22Rv1 (cell line): ENCODE measurements at regions not wholly inside any gene's neighbourhood (a gene's known extent, or its start where the extent isn't known, plus 50 kb on each side); places are given as distances from the start of the nearest gene placed in this dataset.

Experiments
- H3K27ac ChIP-seq: fragments of 450-650 bp; 2 replicates; pipeline ENCODE4 v1.5.1; 2017
- CTCF ChIP-seq: fragments of 450-650 bp; IDR thresholded peaks from 2 replicates; pipeline ENCODE4 v1.5.1; 2017; ENCODE audit warnings: mild to moderate bottlenecking
- ZFX ChIP-seq: fragments of 450-650 bp; IDR thresholded peaks from 2 replicates; pipeline ENCODE4 v1.6.1; 2017; ENCODE audit warnings: antibody characterized with exemption, borderline replicate concordance

DNA sequence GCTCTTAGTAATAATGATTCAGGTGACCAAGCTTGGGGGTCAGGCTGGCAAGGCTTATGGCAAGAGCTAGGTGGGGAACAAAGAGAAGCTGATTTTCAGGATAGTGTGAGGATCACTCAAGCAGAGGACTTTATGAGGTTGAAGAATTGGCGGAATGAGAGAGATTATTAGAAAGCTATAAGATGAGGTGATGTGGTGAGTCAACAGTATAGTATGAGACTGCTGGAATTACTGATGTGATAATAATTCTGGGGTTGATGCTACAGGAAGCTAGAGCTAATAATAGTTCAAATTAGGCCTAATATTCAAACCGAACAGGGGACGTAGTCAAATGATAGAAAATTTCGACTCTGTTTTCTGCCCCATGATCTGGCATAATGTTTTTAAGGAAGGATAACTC lies 2115.3 kb upstream of the PIK3C3 start:
- no peak overlapping the region for H3K27ac ChIP-seq
- TF ChIP-seq ZFX (no peak), CTCF (no peak)

DNA sequence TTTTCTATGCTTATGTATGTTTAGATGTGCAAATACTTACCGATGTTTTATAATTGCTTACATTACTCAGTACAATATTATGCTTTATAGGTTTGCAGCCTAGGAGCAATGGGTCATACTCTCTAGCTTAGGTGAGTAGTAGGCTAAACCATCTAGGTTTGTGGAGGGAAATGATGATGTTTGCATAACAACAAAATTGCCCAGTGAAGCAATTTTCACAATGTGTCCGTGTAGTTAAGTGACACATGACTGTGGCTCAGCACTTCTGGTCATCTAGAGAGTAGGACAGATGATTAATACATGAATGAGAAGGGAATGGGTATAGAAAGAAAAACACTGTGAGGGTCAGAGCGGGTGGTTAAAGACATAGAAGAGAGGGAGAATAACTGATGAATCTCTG lies 2116.2 kb upstream of the PIK3C3 start:
- TF ChIP-seq ZFX = no peak
- TF ChIP-seq CTCF = no peak
- H3K27ac ChIP-seq = no peak overlapping the region

DNA sequence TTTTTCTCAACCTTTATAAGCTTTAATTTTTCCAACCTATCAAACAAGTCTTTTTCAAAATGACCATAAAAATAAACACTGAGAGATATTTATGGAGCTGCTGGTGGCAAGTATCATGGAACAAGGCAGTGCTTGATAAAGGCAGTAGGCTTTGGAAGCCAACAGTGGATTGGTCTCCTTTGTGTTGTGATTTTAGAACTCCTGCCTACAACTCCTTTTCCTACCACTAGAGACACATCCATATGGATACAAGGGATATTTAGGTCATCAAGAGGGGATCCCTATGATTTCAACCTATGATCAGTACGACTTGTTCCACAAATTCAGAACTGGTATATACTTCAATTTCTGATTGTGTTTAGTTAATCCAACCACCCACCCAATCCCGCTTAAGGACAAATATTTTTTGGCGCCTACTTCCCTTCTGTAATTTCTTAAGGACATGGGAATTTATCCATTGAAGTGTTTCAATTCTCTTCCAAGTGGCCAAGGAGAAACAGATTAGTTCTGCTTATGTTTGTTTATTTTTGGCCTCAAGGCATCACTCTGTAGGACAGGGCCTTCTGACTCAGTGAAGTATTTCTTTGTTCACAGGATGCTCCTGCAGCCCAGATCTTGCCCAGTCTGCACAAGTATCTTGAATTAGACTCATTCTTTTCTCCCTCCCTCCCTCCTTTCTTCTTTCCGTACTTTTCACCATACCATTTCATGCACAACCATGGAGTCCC lies 2119.6 kb upstream of the PIK3C3 start:
- no peak overlapping the region for H3K27ac ChIP-seq
- TF ChIP-seq ZFX (no peak), CTCF (no peak)

DNA sequence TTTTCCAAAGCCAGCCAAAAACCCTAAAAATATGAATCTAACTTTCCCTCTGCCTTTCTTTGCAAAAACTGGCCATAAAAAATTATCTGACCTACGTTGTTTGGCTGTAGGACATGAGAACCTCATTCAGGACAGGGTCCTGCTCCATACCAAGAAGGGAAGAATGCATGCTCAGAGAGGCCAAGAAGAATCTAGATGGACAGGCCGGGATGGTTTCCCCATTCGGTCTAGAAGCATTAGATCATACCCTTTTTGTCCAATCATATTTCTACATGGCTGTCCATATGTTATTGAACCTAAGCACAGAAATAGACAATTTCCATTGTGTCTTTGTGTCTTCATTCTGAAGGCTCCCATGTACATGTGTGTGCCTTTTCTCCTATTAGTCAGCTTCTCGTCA lies 2120.4 kb upstream of the PIK3C3 start:
- TF ChIP-seq CTCF = no peak
- TF ChIP-seq ZFX = no peak
- H3K27ac ChIP-seq = no peak overlapping the region

DNA sequence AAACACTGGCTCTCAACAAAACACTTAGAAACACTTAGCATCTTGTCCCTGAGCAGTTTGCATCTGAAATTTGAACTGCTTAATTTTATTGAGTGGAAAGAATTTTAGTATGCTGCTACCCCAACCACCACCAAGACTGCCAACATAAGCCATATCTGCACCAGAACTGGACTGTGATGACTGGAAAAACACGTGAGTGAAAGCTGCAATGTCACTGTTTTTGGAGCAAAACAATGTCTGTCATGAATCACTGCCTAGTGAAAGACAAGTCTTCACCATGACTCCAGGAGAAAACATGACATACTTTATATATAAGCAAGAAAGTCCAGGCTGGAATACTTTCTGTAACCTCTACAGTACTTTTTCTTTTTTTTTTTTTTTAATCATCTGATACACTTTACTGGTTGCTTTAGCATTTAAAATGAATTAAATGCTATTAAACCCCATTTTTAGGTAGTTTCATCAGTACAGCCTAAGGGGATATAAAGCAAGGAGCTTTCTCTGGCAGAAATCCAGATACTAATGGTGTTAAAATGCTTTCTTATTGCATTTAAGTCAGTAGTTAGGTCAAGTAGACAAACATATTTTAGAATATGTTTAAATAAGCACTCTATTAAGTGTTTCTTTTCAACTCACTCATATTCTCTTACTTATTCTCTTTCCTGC lies 2129.4 kb upstream of the PIK3C3 start:
- no peak overlapping the region for H3K27ac ChIP-seq
- TF ChIP-seq ZFX = no peak
- TF ChIP-seq CTCF = no peak

GRCh38 chr18:39806525-39806924 lies 2148.5 kb upstream of the PIK3C3 start:
- no peak for TF ChIP-seq ZFX
- no peak for TF ChIP-seq CTCF
- no peak overlapping the region for H3K27ac ChIP-seq

DNA sequence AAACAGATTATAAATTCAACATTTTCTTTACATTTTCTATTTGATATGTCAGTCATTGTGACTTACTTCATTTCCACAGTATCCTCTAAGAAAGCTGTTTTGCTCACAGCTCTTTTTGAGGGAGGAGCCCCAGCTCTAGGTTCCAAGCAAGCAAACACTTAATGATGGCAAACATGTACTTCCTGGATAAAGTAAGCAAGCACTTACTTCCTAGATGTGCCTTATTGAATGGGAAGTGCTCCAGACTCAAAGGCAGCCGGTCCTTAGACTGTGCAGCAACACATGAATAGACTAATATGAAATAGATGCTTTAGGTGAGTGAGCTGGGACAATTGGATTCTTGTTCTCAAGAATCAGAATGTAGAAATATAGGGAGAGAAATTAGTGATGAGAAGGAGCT lies 2149.8 kb upstream of the PIK3C3 start:
- TF ChIP-seq ZFX (no peak), CTCF (no peak)
- no peak overlapping the region for H3K27ac ChIP-seq
